NB4 (cell line): ENCODE measurements at regions not wholly inside any gene's neighbourhood (a gene's known extent, or its start where the extent isn't known, plus 50 kb on each side); places are given as distances from the start of the nearest gene placed in this dataset.

Experiments used
- CTCF ChIP-seq: IDR thresholded peaks from one replicate; pipeline ENCODE4 v1.5.1; 2012; ENCODE audit warnings: low read depth, low read length
- MAX ChIP-seq: IDR thresholded peaks from 2 replicates; pipeline ENCODE4 v1.6.1; 2011; ENCODE audit warnings: low read depth, low read length
- MYC ChIP-seq: IDR thresholded peaks from 2 replicates; pipeline ENCODE4 v1.6.1; 2011; ENCODE audit warnings: low read depth, low read length
- POLR2A ChIP-seq: IDR thresholded peaks from 2 replicates; pipeline ENCODE4 v1.6.1; 2011; ENCODE audit warnings: mild to moderate bottlenecking; ENCODE audit not compliant: insufficient read length; ENCODE audit errors: extremely low read depth

GRCh38 chr21:16372586-16372985 lies 642.8 kb downstream of the USP25 start:
- TF ChIP-seq CTCF (no peak), POLR2A (no peak), MAX (no peak), MYC (no peak)
